Lower leg skin (tissue), 3 donors: ENCODE measurements at regions not wholly inside any gene's neighbourhood (a gene's known extent, or its start where the extent isn't known, plus 50 kb on each side); places are given as distances from the start of the nearest gene placed in this dataset.

Experiments used
- POLR2A ChIP-seq, 2 donors: fragments of 450-650 bp; IDR thresholded peaks; one replicate each; pipeline ENCODE4 v1.6.1; 2016 to 2017; ENCODE audit warnings: antibody characterized with exemption in 2 of 2, mild to moderate bottlenecking in 1 of 2, moderate library complexity in 1 of 2
- TF ChIP-seq, protein P1 (sequence below), 3 donors: fragments of 450-650 bp; IDR thresholded peaks; one replicate each; pipeline ENCODE4 v1.5.1; 2016; ENCODE audit warnings: antibody characterized with exemption in 3 of 3, mild to moderate bottlenecking in 3 of 3, moderate library complexity in 2 of 3

GRCh38 chr5:44891116-44891515 is 82.4 kb downstream of the MRPS30 start:
- TF ChIP-seq, protein P1, sequence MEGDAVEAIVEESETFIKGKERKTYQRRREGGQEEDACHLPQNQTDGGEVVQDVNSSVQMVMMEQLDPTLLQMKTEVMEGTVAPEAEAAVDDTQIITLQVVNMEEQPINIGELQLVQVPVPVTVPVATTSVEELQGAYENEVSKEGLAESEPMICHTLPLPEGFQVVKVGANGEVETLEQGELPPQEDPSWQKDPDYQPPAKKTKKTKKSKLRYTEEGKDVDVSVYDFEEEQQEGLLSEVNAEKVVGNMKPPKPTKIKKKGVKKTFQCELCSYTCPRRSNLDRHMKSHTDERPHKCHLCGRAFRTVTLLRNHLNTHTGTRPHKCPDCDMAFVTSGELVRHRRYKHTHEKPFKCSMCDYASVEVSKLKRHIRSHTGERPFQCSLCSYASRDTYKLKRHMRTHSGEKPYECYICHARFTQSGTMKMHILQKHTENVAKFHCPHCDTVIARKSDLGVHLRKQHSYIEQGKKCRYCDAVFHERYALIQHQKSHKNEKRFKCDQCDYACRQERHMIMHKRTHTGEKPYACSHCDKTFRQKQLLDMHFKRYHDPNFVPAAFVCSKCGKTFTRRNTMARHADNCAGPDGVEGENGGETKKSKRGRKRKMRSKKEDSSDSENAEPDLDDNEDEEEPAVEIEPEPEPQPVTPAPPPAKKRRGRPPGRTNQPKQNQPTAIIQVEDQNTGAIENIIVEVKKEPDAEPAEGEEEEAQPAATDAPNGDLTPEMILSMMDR (IDR thresholded peaks at IDR 0.05) = no peak
- TF ChIP-seq POLR2A (IDR thresholded peaks at IDR 0.05) = no peak
